ENCODE measurements at regions not wholly inside any gene's neighbourhood (a gene's known extent, or its start where the extent isn't known, plus 50 kb on each side); places are given as distances from the start of the nearest gene placed in this dataset.
"Not testable (repeated sequence)": the region's sequence is repeated elsewhere in the genome, so short reads cannot be mapped to it uniquely, and the experiment has no call there.

GRCh38 chr17:71441098-71441497, 679.7 kb upstream of the SOX9 start:
- Histone ChIP-seq H3K4me3 (ENCODE audit: low read depth, low read length) (no peak overlapping the region), H3K9me3 (ENCODE audit: control insufficient read depth in 2 of 2, low read length in 2 of 2) (no peaks in the 10 kb centered on the region), H3K4me1 (ENCODE audit: control insufficient read depth, insufficient read depth, low read length, poor library complexity, severe bottlenecking) (no peaks in the 10 kb centered on the region), H3K27ac (ENCODE audit: insufficient read depth, low read length, poor library complexity, severe bottlenecking) (no peak overlapping the region), H3K36me3 (ENCODE audit: control insufficient read depth, insufficient read depth, low read length) (no peaks in the 10 kb centered on the region), H3K27me3 (ENCODE audit: control insufficient read depth, insufficient read depth, low read length) (no peaks in the 10 kb centered on the region)
- no peak for ATAC-seq (ENCODE audit: low read depth in 2 of 2)
- peaks cover 0 to 19% (median 4%) of the 10 kb centered on the region in 7 donors for H3K9me3 Mint-ChIP-seq
- no peaks in the 10 kb centered on the region for H3K36me3 Mint-ChIP-seq
- no peak for DNase-seq
- H3K27ac Mint-ChIP-seq: no peak overlapping the region
- no peaks in the 10 kb centered on the region for H3K27me3 Mint-ChIP-seq
- no peaks in the 10 kb centered on the region for H3K4me1 Mint-ChIP-seq
- H3K4me3 Mint-ChIP-seq: no peak overlapping the region

GRCh38 chr17:71444078-71444477, 676.7 kb upstream of the SOX9 start:
- no peaks in the 10 kb centered on the region for H3K27me3 Mint-ChIP-seq
- ATAC-seq (ENCODE audit: low read depth in 2 of 2) (no peak), DNase-seq (no peak)
- no peak overlapping the region for H3K4me3 Mint-ChIP-seq
- peaks cover 0 to 34% (median 8%) of the 10 kb centered on the region in 7 donors for H3K9me3 Mint-ChIP-seq
- no peaks in the 10 kb centered on the region for H3K4me1 ChIP-seq (ENCODE audit: control insufficient read depth, insufficient read depth, low read length, poor library complexity, severe bottlenecking)
- H3K9me3 ChIP-seq (ENCODE audit: control insufficient read depth in 2 of 2, low read length in 2 of 2): no peaks in the 10 kb centered on the region
- no peaks in the 10 kb centered on the region for H3K36me3 Mint-ChIP-seq
- H3K4me3 ChIP-seq (ENCODE audit: low read depth, low read length): no peak overlapping the region
- no peaks in the 10 kb centered on the region for H3K27me3 ChIP-seq (ENCODE audit: control insufficient read depth, insufficient read depth, low read length)
- no peaks in the 10 kb centered on the region for H3K36me3 ChIP-seq (ENCODE audit: control insufficient read depth, insufficient read depth, low read length)
- no peak overlapping the region for H3K27ac ChIP-seq (ENCODE audit: insufficient read depth, low read length, poor library complexity, severe bottlenecking)
- H3K27ac Mint-ChIP-seq: no peak overlapping the region
- no peaks in the 10 kb centered on the region for H3K4me1 Mint-ChIP-seq

GRCh38 chr17:71446645-71447437, 674.0 kb upstream of the SOX9 start:
- Histone ChIP-seq H3K4me3 (ENCODE audit: low read depth, low read length) (no peak overlapping the region), H3K36me3 (ENCODE audit: control insufficient read depth, insufficient read depth, low read length) (no peaks in the 10 kb centered on the region), H3K4me1 (ENCODE audit: control insufficient read depth, insufficient read depth, low read length, poor library complexity, severe bottlenecking) (no peaks in the 10 kb centered on the region), H3K27ac (ENCODE audit: insufficient read depth, low read length, poor library complexity, severe bottlenecking) (no peak overlapping the region), H3K9me3 (ENCODE audit: control insufficient read depth in 2 of 2, low read length in 2 of 2) (no peaks in the 10 kb centered on the region), H3K27me3 (ENCODE audit: control insufficient read depth, insufficient read depth, low read length) (no peaks in the 10 kb centered on the region)
- H3K27ac Mint-ChIP-seq: no peak overlapping the region
- ATAC-seq (ENCODE audit: low read depth in 2 of 2) (no peak), DNase-seq (no peak)
- no peaks in the 10 kb centered on the region for H3K4me1 Mint-ChIP-seq
- H3K4me3 Mint-ChIP-seq: no peak overlapping the region
- H3K36me3 Mint-ChIP-seq: no peaks in the 10 kb centered on the region
- peaks cover 0 to 21% (median 6%) of the 10 kb centered on the region in 7 donors for H3K9me3 Mint-ChIP-seq
- no peaks in the 10 kb centered on the region for H3K27me3 Mint-ChIP-seq

GRCh38 chr17:71447644-71448043, 673.2 kb upstream of the SOX9 start:
- Histone ChIP-seq H3K4me1 (ENCODE audit: control insufficient read depth, insufficient read depth, low read length, poor library complexity, severe bottlenecking) (no peaks in the 10 kb centered on the region), H3K4me3 (ENCODE audit: low read depth, low read length) (no peak overlapping the region), H3K27ac (ENCODE audit: insufficient read depth, low read length, poor library complexity, severe bottlenecking) (no peak overlapping the region), H3K27me3 (ENCODE audit: control insufficient read depth, insufficient read depth, low read length) (no peaks in the 10 kb centered on the region), H3K36me3 (ENCODE audit: control insufficient read depth, insufficient read depth, low read length) (no peaks in the 10 kb centered on the region), H3K9me3 (ENCODE audit: control insufficient read depth in 2 of 2, low read length in 2 of 2) (no peaks in the 10 kb centered on the region)
- H3K27me3 Mint-ChIP-seq: no peaks in the 10 kb centered on the region
- no peak overlapping the region for H3K4me3 Mint-ChIP-seq
- DNase-seq: no peak
- peaks cover 0 to 21% (median 6%) of the 10 kb centered on the region in 7 donors for H3K9me3 Mint-ChIP-seq
- no peak for ATAC-seq (ENCODE audit: low read depth in 2 of 2)
- H3K4me1 Mint-ChIP-seq: no peaks in the 10 kb centered on the region
- H3K36me3 Mint-ChIP-seq: no peaks in the 10 kb centered on the region
- no peak overlapping the region for H3K27ac Mint-ChIP-seq

- DNase-seq; H3K27ac ChIP-seq (ENCODE audit: insufficient read depth, low read length, poor library complexity, severe bottlenecking); H3K27me3 ChIP-seq (ENCODE audit: control insufficient read depth, insufficient read depth, low read length); H3K27ac Mint-ChIP-seq; H3K4me1 Mint-ChIP-seq; H3K27me3 Mint-ChIP-seq; H3K4me3 ChIP-seq (ENCODE audit: low read depth, low read length); H3K9me3 ChIP-seq (ENCODE audit: control insufficient read depth in 2 of 2, low read length in 2 of 2); H3K4me1 ChIP-seq (ENCODE audit: control insufficient read depth, insufficient read depth, low read length, poor library complexity, severe bottlenecking); H3K4me3 Mint-ChIP-seq; ATAC-seq (ENCODE audit: low read depth in 2 of 2); H3K36me3 ChIP-seq (ENCODE audit: control insufficient read depth, insufficient read depth, low read length); H3K36me3 Mint-ChIP-seq: not testable (repeated sequence)
- H3K9me3 Mint-ChIP-seq: peaks cover 1 to 27% (median 7%) of the 10 kb centered on the region in 7 donors
These were observed 670.2 kb upstream of the SOX9 start for GRCh38 chr17:71450657-71451056.

GRCh38 chr17:71453876-71454422, 666.9 kb upstream of the SOX9 start:
- Mint-ChIP-seq H3K4me1 (no peaks in the 10 kb centered on the region), H3K9me3 (peaks cover 0 to 12% (median 3%) of the 10 kb centered on the region in 7 donors), H3K4me3 (no peak overlapping the region), H3K27me3 (no peaks in the 10 kb centered on the region), H3K36me3 (no peaks in the 10 kb centered on the region), H3K27ac (no peak overlapping the region)
- no peaks in the 10 kb centered on the region for H3K27me3 ChIP-seq (ENCODE audit: control insufficient read depth, insufficient read depth, low read length)
- H3K9me3 ChIP-seq (ENCODE audit: control insufficient read depth in 2 of 2, low read length in 2 of 2): no peaks in the 10 kb centered on the region
- H3K27ac ChIP-seq (ENCODE audit: insufficient read depth, low read length, poor library complexity, severe bottlenecking): no peak overlapping the region
- no peak for DNase-seq
- ATAC-seq (ENCODE audit: low read depth in 2 of 2): no peak
- no peaks in the 10 kb centered on the region for H3K4me1 ChIP-seq (ENCODE audit: control insufficient read depth, insufficient read depth, low read length, poor library complexity, severe bottlenecking)
- H3K36me3 ChIP-seq (ENCODE audit: control insufficient read depth, insufficient read depth, low read length): no peaks in the 10 kb centered on the region
- H3K4me3 ChIP-seq (ENCODE audit: low read depth, low read length): no peak overlapping the region

- Mint-ChIP-seq H3K27me3 (no peaks in the 10 kb centered on the region), H3K27ac (no peak overlapping the region), H3K9me3 (peaks cover 0 to 14% (median 3%) of the 10 kb centered on the region in 7 donors), H3K4me3 (no peak overlapping the region), H3K4me1 (no peaks in the 10 kb centered on the region), H3K36me3 (no peaks in the 10 kb centered on the region)
- ATAC-seq (ENCODE audit: low read depth in 2 of 2): no peak
- Histone ChIP-seq H3K27ac (ENCODE audit: insufficient read depth, low read length, poor library complexity, severe bottlenecking) (no peak overlapping the region), H3K4me3 (ENCODE audit: low read depth, low read length) (no peak overlapping the region), H3K9me3 (ENCODE audit: control insufficient read depth in 2 of 2, low read length in 2 of 2) (no peaks in the 10 kb centered on the region), H3K27me3 (ENCODE audit: control insufficient read depth, insufficient read depth, low read length) (no peaks in the 10 kb centered on the region), H3K4me1 (ENCODE audit: control insufficient read depth, insufficient read depth, low read length, poor library complexity, severe bottlenecking) (no peaks in the 10 kb centered on the region), H3K36me3 (ENCODE audit: control insufficient read depth, insufficient read depth, low read length) (no peaks in the 10 kb centered on the region)
- DNase-seq: no peak
These were observed 665.6 kb upstream of the SOX9 start for GRCh38 chr17:71455219-71455618.

GRCh38 chr17:71458322-71458721, 662.5 kb upstream of the SOX9 start:
- H3K27ac ChIP-seq (ENCODE audit: insufficient read depth, low read length, poor library complexity, severe bottlenecking): no peak overlapping the region
- DNase-seq (no peak), ATAC-seq (ENCODE audit: low read depth in 2 of 2) (no peak)
- H3K4me3 ChIP-seq (ENCODE audit: low read depth, low read length): no peak overlapping the region
- no peak overlapping the region for H3K27ac Mint-ChIP-seq
- peaks cover 0 to 23% (median 3%) of the 10 kb centered on the region in 7 donors for H3K9me3 Mint-ChIP-seq
- no peak overlapping the region for H3K4me3 Mint-ChIP-seq
- H3K36me3 Mint-ChIP-seq: no peaks in the 10 kb centered on the region
- H3K4me1 ChIP-seq (ENCODE audit: control insufficient read depth, insufficient read depth, low read length, poor library complexity, severe bottlenecking): no peaks in the 10 kb centered on the region
- H3K9me3 ChIP-seq (ENCODE audit: control insufficient read depth in 2 of 2, low read length in 2 of 2): peaks cover 0 to 2% of the 10 kb centered on the region in 2 experiments
- no peaks in the 10 kb centered on the region for H3K27me3 Mint-ChIP-seq
- H3K36me3 ChIP-seq (ENCODE audit: control insufficient read depth, insufficient read depth, low read length): no peaks in the 10 kb centered on the region
- H3K4me1 Mint-ChIP-seq: no peaks in the 10 kb centered on the region
- H3K27me3 ChIP-seq (ENCODE audit: control insufficient read depth, insufficient read depth, low read length): no peaks in the 10 kb centered on the region
